K562 (cell line): ENCODE measurements at regions not wholly inside any gene's neighbourhood (a gene's known extent, or its start where the extent isn't known, plus 50 kb on each side); places are given as distances from the start of the nearest gene placed in this dataset.

Experiments used
- ATAC-seq: fragments of 200-7000 bp; cut with Tn5 transposase; 3 replicates; pipeline ENCODE4 v1.9.1; 2020; ENCODE audit warnings: moderate library complexity
- BruUV-seq: library from RNA; stranded (reverse); fragments of 400-500 nt; replicated peaks from 2 replicates; lab custom pipeline; 2021; lab: Mats Ljungman, UMichigan
- CTCF ChIA-PET: fragments of 300-600 bp; formaldehyde crosslinking; extraction: SDS; loops from one replicate; lab custom pipeline; 2021; ENCODE audit warnings: low intra/inter-chr PET ratio; lab: Yijun Ruan, JAX
- POLR2A ChIA-PET: fragments of 300-600, 350-650 bp; sonication (Branson Sonifier 250); formaldehyde crosslinking; extraction: SDS; loops from one replicate; lab custom pipeline; 2021; ENCODE audit warnings: antibody characterized with exemption, inconsistent platforms; lab: Yijun Ruan, JAX
- DNase-seq, 4 experiments: peaks; one replicate each; pipeline versions ENCODE4 v3.0.0 to v3.0.0-alpha.2; 2011 to 2018; ENCODE audit warnings: low spot score in 3 of 4, mixed read lengths in 3 of 4; ENCODE audit errors: extremely low read depth in 1 of 4
- FAIRE-seq: peaks from 2 replicates; lab custom pipeline; 2011; peaks lifted over from hg19 to GRCh38; lab: Jason Lieb, UNC
- H2AFZ ChIP-seq: 2 replicates; pipeline ENCODE4 v1.6.0; 2011; ENCODE audit warnings: low read depth, low read length, control low read depth, inconsistent platforms
- H3K27ac ChIP-seq: fragments of 200-600 bp; 3 replicates; pipeline ENCODE4 v1.8.0; 2011; ENCODE audit warnings: low read depth, mild to moderate bottlenecking, control low read depth, inconsistent platforms, low read length, moderate library complexity, mixed read lengths; ENCODE audit errors: extremely low read depth
- H3K27me3 ChIP-seq, 2 experiments: fragments of 300-600 bp in 1 of 2; 2 replicates in 1 of 2; 3 replicates in 1 of 2; pipeline versions ENCODE4 v1.6.0 to v1.8.0; 2011; ENCODE audit warnings: inconsistent platforms in 2 of 2, low read length in 2 of 2, mild to moderate bottlenecking in 1 of 2, mixed read lengths in 1 of 2, moderate library complexity in 1 of 2; ENCODE audit not compliant: control insufficient read depth in 2 of 2, insufficient read depth in 2 of 2
- H3K36me3 ChIP-seq: fragments of 300-600 bp; 3 replicates; pipeline ENCODE4 v1.8.0; 2011; ENCODE audit warnings: mild to moderate bottlenecking, low read length, inconsistent platforms; ENCODE audit not compliant: control insufficient read depth, insufficient read depth
- H3K4me1 ChIP-seq, 2 experiments: fragments of 200-600 bp in 1 of 2; replicated peaks in 1 of 2; 2 replicates in 1 of 2; 3 replicates in 1 of 2; pipeline versions ENCODE4 v1.5.1 to v1.8.0; 2011; ENCODE audit warnings: inconsistent platforms in 2 of 2, low read length in 2 of 2, mild to moderate bottlenecking in 1 of 2, mixed read lengths in 1 of 2, moderate library complexity in 1 of 2; ENCODE audit not compliant: control insufficient read depth in 2 of 2, insufficient read depth in 2 of 2
- H3K4me2 ChIP-seq: 2 replicates; pipeline ENCODE4 v1.6.1; 2011; ENCODE audit warnings: low read length, control low read depth, inconsistent platforms, mixed read lengths; ENCODE audit not compliant: insufficient read depth
- H3K4me3 ChIP-seq: fragments of 200-600 bp; sonication (generic), shearing (Covaris generic); 2 replicates; pipeline ENCODE4 v1.5.1; 2016; ENCODE audit warnings: control low read depth, inconsistent platforms
- H3K79me2 ChIP-seq: fragments of 200-600 bp; 3 replicates; pipeline ENCODE4 v1.8.0; 2011; ENCODE audit warnings: low read length, inconsistent platforms; ENCODE audit not compliant: control insufficient read depth, insufficient read depth
- H3K9ac ChIP-seq, 2 experiments: 2 replicates each; pipeline versions ENCODE4 v1.6.0 to v1.6.1; 2011; ENCODE audit warnings: low read depth in 2 of 2, low read length in 2 of 2, control low read depth in 1 of 2, inconsistent platforms in 1 of 2, mild to moderate bottlenecking in 1 of 2, mixed read lengths in 1 of 2; ENCODE audit not compliant: insufficient read depth in 1 of 2
- H3K9me1 ChIP-seq: one replicate; pipeline ENCODE4 v1.6.0; 2011; ENCODE audit warnings: inconsistent platforms, mild to moderate bottlenecking, low read length, moderate library complexity; ENCODE audit not compliant: control insufficient read depth, insufficient read depth
- H3K9me3 ChIP-seq: replicated peaks from 2 replicates; pipeline ENCODE4 v1.5.1; 2011; ENCODE audit warnings: low read depth, low read length, inconsistent platforms; ENCODE audit not compliant: control insufficient read depth, insufficient read depth
- H4K20me1 ChIP-seq: replicated peaks from 2 replicates; pipeline ENCODE4 v1.6.1; 2011; ENCODE audit warnings: low read length, inconsistent platforms, mixed read lengths; ENCODE audit not compliant: control insufficient read depth, insufficient read depth
- ATF6 ChIP-seq: sonication (generic); formaldehyde crosslinking; IDR thresholded peaks from 2 replicates; pipeline ENCODE4 v1.4.0; 2020; ENCODE audit warnings: mild to moderate bottlenecking, missing genetic modification reagents
- CEBPB ChIP-seq: fragments of 450-650 bp; IDR thresholded peaks from 2 replicates; pipeline ENCODE4 v1.6.1; 2016; ENCODE audit warnings: missing genetic modification characterization, missing compliant biosample characterization
- ETV1 ChIP-seq: fragments of 450-650 bp; conservative IDR thresholded peaks from 2 replicates; pipeline ENCODE4 v1.6.1; 2016; ENCODE audit warnings: missing genetic modification characterization, control low read depth, low read depth, missing compliant biosample characterization
- FOXK1 ChIP-seq: sonication (generic); formaldehyde crosslinking; IDR thresholded peaks from 2 replicates; pipeline ENCODE4 v1.8.0; 2022; ENCODE audit warnings: missing genetic modification reagents, mild to moderate bottlenecking, borderline replicate concordance
- HNRNPH1 ChIP-seq: fragments of 200-400 bp; formaldehyde crosslinking; optimal IDR thresholded peaks from 2 replicates; pipeline ENCODE3; 2017; ENCODE audit warnings: low read depth, mild to moderate bottlenecking, low read length, moderate library complexity
- MEF2A ChIP-seq: IDR thresholded peaks from 2 replicates; pipeline ENCODE4 v1.6.1; 2011; ENCODE audit warnings: low read depth, mild to moderate bottlenecking, low read length, moderate library complexity; ENCODE audit not compliant: control insufficient read depth
- PREB ChIP-seq: sonication (generic); formaldehyde crosslinking; IDR thresholded peaks from 2 replicates; pipeline ENCODE4 v1.8.1; 2023; ENCODE audit warnings: mild to moderate bottlenecking, missing genetic modification reagents
- TRIM25 ChIP-seq: fragments of 450-650 bp; IDR thresholded peaks from 2 replicates; pipeline ENCODE4 v1.7.0; 2016; ENCODE audit warnings: borderline replicate concordance
- ZEB2 ChIP-seq: fragments of 450-650 bp; IDR thresholded peaks from 2 replicates; pipeline ENCODE4 v1.6.1; 2016
- ZNF644 ChIP-seq: fragments of 200-800 bp; sonication (Bioruptor generic); IDR thresholded peaks from 2 replicates; pipeline ENCODE4 v1.6.1; 2016; ENCODE audit warnings: low read depth, missing genetic modification characterization, missing compliant biosample characterization
- WGBS: fragments of 100-300 bp; shearing (Covaris generic); methylation state at CpG from one replicate; pipeline ENCODE4 v1.1.6; 2016; ENCODE audit warnings: low coverage, mixed read lengths; ENCODE audit not compliant: insufficient coverage; ENCODE audit errors: missing lambda C conversion rate; 5-methylcytosine and 5-hydroxymethylcytosine counted together
- in situ Hi-C: fragments of 300-500 bp; cut with MboI; formaldehyde crosslinking; loops from 4 replicates; pipeline ENCODE4 v1.15.0; 2018; ENCODE audit warnings: inconsistent platforms, mixed read lengths
- intact Hi-C: fragments of 100-400 bp; cut with micrococcal nuclease; formaldehyde crosslinking; loops from 2 replicates; pipeline ENCODE4 v1.14.2; 2022

- Histone ChIP-seq H3K27ac (no peak overlapping the region), H3K9me1 (peaks cover 4% of the 10 kb centered on the region), H3K27me3 (peaks cover 11 to 89% of the 10 kb centered on the region in 2 experiments; a peak in 3 of 5 replicates), H3K4me1 (peaks cover 0 to 7% of the 10 kb centered on the region in 2 experiments; a peak in 1 of 5 replicates), H3K9me3 (no peaks in the 10 kb centered on the region), H3K79me2 (no peaks in the 10 kb centered on the region), H2AFZ (no peak overlapping the region), H3K36me3 (no peaks in the 10 kb centered on the region), H3K9ac (no peak overlapping the region), H3K4me2 (no peak overlapping the region), H3K4me3 (no peak overlapping the region), H4K20me1 (peaks cover 10% of the 10 kb centered on the region)
- DNase-seq (no peak), ATAC-seq (no peak), FAIRE-seq (no peak)
- 2% methylated on average over 8 of the region's 15 CpGs for WGBS
- in situ Hi-C loops (no loop called here), intact Hi-C loops (no loop called here)
- POLR2A ChIA-PET, result no interaction called here
- BruUV-seq, result no TSS peak
- CTCF ChIA-PET, result no interaction called here
- TF ChIP-seq ATF6 (CRISPR knock-in tag) (no peak), ETV1 (tag) (no peak), FOXK1 (CRISPR knock-in tag) (no peak), ZNF644 (no peak), TRIM25 (no peak), CEBPB (tag) (no peak), HNRNPH1 (no peak), ZEB2 (no peak), MEF2A (no peak), PREB (no peak)
Measured at GRCh38 chr17:79422236-79422635, 188.6 kb downstream of the RBFOX3 start.
